OCI-M1 (cell line): ENCODE measurements at regions not wholly inside any gene's neighbourhood (a gene's known extent, or its start where the extent isn't known, plus 50 kb on each side); places are given as distances from the start of the nearest gene placed in this dataset.

Experiments used
- DNase-seq: peaks from one replicate; lab custom pipeline; 2025; lab: John Stamatoyannopoulos, UW

GRCh38 chr14:26996246-26996645, 398.4 kb upstream of the NOVA1 start:
- no peak for DNase-seq

- DNase-seq = no peak
Measured at GRCh38 chr14:27002179-27002578, 404.3 kb upstream of the NOVA1 start.

DNA sequence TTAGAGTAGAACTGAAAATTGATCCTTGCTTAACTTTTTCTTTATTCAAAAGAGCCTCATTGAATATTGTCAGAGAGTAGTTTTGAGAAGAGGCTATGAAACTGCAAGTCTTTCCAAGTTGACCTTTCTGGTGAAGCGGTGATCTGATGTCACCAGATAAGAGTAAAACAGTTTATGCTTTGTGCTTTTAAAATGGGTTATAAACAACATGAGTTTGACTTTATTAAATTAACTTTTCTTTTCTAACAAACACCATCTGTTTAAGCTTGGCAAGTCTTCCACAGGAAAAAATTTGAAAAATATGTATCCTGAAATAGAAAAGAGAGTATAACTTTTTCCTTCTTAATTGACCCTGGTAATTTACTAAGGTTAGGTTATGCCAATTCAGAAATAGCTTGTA, 408.7 kb upstream of the NOVA1 start:
- DNase-seq = no peak

GRCh38 chr14:27008187-27008586, 410.4 kb upstream of the NOVA1 start:
- DNase-seq = no peak

- no peak for DNase-seq
Measured at GRCh38 chr14:27012641-27013040, 414.8 kb upstream of the NOVA1 start.

DNA sequence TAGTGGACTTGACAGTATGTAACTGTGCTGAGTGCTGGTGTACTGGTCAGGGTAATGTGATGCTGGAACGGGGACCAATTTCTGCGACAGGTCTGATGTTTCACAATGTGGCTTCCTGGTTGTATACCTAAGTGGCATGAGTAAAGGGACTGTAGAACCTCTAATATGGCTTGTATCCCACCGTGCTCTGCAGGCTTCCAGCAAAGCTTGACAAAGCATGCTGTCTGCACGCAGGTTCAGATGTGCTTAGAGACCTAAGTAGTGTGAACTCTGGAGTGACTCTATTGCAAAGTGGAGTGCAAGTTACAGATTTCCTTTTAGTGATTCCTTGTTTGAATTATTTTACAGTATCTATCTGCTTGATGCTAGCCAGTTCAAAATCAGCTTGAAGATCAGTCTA, 415.8 kb upstream of the NOVA1 start:
- DNase-seq = no peak

DNA sequence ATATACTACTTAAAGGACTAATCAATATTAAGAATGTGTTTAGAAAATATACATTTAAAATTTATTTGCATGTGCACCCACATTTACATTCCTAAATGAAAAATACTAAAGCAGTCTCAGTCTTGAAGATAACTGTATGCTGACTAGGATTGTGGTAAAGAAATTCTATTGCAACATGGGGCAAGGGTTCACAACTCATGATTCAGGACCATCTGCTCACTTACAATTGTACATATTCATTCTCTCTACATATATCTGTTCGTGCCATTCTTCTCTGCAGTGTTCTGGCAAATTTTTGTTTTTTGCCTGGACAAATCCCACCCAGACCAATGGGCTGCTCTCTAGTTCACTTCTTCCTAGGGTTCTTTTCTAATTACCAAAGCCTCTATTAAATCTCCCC, 417.2 kb upstream of the NOVA1 start:
- no peak for DNase-seq

DNA sequence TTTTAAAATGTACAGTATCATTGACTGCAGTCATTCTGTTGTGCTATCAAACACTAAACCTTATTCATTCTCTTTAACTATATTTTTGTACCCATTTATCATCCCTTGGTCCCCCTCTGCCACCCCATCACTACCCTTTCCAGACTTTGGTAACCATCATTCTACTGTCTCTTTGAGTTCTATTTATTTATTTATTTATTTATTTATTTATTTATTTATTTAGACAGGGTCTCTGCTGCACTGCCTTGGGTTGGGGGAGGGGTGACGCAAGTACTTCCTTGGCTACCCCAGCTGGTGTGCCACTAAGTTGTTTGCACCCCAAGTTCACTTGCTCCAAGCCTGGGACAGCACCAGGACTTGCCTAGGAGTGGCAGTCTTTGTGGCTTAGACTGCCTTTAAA, 427.8 kb upstream of the NOVA1 start:
- no peak for DNase-seq

DNA sequence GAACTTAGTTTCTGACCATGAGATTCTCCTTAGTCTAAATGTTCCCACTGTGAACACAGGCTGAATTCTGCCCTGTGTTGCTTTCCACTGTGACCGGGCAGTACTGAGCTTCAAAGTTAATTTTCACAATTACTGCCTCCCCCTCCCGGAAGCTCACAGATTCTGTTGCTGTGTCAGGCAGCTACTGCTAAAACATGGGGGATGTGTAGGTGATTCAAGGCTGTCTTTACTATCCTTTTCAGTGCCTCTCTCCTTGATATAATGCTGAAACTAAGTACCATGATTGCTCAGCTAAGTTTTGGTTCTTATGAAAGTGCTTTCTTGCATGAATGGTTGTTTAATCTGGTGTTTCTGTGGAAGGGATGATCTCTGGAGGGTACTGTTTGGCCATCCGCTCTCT, 428.3 kb upstream of the NOVA1 start:
- no peak for DNase-seq

DNA sequence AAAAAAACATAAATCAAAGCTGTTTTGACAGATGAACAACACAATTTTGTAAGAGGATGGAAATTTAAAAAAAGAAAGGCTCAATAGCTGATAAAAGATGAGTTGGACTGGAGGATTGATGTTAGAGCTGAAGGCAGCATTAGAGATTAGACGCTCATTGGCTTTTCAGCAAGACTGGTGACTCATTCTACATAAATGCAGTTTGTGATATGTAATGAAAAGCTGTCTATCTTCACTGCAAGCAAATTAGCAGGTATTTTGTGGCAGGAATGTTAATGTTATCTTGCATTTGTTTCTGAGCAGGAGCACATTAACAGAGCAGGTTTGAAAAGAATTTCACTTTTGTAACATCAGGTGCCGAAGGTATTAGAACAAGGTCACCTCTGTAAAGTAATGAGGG, 442.7 kb upstream of the NOVA1 start:
- no peak for DNase-seq

DNA sequence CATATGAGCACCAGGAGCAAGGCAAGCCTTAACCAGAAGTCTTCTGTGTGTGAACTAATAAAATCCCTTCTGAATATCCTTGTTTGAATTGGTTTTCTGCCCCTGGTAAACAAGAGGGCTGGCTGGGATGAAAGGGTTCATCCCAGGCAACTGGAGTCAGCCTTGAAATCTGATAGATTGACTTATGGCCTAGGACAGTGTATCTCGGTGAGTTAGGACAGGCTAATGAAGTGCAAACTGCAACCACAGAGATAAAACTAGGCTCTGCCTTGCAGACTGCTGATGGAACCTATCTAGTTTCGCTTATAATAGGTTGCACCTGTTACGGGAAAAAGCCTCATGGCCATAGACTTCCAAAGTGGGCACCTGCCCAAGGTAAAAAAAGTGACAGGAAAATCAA, 451.9 kb upstream of the NOVA1 start:
- no peak for DNase-seq

- no peak for DNase-seq
Measured at GRCh38 chr14:27050208-27050607, 452.4 kb upstream of the NOVA1 start.

- DNase-seq = no peak
Measured at GRCh38 chr14:27056586-27056985, 458.8 kb upstream of the NOVA1 start.

DNA sequence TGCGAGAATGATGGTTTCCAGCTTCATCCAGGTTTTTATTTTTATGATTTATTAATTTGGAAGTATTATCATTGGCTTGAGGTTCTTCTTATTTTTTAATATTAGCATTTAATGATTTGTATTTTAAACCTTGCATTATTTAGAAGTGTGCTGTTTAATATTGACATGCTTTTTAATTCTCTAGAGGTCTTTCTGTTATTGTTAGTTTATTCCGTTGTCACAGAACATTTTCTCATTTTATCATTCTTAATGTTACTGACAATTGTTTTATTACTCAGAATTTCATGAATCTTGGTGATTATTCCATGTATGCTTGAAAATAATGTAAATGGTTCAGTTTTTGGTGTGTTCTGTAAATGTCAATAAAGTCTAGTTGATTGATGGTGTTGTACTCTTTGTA, 463.5 kb upstream of the NOVA1 start:
- no peak for DNase-seq

DNA sequence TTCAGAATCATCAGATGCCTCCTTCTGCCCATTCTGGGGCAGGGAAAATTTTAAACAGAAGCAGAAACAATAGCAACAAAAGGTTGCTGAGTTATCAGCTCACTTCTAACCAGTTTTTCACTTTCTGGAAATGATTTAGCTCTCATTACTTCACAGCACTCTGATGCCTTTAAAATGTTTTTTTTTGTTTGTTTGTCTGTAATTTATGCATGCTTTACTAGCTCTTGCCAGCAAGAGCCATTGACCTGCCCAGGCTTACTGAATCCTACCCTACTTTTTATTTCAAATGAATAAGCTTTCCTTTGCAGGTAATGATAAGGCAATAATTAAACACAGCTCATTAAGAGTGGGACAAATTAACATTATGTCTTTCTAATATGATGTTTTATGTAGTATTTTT, 466.1 kb upstream of the NOVA1 start:
- no peak for DNase-seq

- no peak for DNase-seq
Measured at GRCh38 chr14:27065886-27066285, 468.1 kb upstream of the NOVA1 start.

DNA sequence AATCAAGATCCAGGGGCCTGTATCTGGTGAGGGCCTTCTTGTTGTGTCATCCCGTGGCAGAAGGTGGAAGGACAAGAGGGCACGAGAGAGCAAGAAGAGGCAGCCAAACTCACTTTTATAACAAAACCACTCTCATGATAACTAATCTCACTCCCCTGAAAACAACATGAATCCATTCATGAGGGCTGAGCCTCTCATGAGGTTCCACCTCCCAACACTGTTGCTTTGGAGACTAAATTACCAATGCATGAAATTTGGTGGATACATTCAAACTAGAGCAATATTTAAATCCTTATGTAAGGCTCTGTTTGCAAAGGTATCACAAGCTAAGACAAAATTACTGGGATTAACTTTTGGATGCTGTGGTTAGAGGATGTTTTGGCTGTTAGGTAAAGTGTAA, 470.1 kb upstream of the NOVA1 start:
- no peak for DNase-seq

DNA sequence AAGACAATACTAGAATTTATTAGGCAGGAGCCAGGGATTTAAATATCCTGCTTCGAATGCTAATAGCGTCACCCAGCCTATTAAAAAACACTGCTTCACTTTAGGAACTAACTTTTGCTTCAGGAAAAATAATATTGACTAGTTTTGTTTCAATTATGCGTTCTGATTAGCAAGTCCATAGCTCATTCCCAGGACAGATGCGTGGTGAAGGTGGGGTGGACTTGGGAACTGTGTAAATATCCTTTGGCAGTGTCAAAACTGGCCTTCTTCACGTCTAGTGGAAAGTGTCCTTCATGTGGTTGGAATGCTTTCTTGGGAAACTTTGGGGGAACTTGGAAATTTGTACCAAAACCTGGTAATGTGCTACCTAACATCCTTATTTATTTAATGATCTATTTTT, 474.8 kb upstream of the NOVA1 start:
- no peak for DNase-seq

DNA sequence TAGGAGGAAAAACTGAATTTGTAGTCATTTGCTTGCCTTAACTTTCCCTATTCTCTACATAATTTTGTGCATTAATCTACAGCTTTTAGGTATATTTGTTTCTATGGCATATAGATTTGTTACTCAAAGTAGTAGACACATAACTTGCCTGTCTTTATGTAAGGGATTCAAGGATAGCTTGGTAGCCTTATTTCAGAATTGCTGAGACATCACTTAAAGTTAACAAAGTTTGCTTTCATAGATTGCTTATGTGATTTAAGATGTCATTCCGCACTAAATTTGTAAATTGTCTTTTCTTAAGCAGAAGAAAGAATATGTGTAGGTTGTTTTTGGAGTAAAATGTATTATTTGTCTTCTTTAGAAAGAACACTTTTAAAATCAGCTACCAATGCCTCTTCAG, 477.7 kb upstream of the NOVA1 start:
- DNase-seq = no peak

DNA sequence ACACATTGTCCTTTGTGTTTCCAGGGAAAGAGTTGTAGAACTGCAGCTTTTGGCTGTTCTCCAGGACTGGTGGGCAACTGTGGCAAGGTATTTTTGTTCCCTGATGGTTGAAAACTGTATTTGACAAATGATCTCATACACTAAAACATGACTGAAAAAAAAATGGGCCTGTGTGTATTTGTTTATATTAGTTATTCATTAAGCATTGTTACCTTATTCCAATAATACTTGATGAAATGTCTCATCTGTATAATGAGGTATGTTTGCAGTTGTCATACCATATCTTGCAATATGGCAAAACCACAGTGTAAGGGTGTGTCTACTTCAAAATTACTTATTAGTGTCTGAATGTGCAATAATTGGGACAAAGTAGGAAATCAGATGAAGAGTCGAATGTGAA, 479.4 kb upstream of the NOVA1 start:
- no peak for DNase-seq

DNA sequence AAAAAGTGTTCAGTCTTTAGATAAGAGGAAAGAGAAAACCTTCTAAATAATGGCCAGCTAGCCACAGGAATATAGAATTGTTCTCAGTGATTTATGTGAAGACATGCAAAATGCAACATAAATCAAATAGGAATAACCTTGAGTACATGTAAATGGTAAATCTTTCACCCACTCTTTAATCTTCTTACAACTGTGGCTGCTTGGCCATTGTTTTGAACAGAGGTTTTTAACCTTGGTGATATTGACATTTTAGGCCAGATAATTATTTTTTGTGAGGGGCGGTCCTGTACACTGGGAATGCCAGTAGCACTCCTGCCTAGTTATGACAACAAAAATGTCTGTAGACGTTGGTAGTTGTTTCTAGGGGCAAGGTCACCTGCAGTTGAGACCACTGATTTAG, 479.9 kb upstream of the NOVA1 start:
- DNase-seq = no peak

DNA sequence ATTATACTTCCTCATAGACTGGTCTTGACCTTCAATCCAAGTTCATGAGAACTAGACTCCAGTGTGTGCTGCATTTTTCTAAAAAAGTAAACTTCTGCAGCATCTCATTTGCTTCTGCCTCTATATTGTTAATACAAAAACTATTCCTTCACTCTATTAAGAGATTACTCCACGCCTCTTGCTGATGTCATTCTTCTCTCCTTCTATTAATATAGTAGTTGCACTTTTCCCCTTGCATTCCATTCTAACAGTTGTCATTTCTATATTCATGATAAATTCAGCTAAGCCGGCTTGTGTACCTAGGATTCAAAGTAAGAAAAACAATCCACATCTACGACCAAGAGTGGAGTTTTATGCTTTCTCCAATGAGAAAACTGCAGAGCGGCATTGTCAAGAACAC, 480.4 kb upstream of the NOVA1 start:
- DNase-seq = no peak

DNA sequence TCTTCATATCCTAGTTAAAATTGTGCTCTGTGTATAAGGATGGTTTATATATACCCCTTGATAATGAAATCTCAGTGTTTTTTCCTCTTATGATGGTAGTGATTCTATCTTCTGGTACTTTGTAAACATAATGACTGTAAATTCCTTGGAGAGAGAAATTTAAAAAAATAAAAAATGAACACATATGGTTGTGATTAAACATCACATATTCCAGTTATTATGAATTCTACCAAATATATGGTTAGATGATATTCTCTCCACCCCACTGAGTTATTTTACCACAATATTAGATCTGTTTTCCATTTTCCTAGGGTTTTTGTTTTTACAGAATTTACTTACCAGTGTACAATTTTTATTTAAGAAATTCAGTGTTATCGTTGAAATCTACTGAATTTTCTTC, 481.9 kb upstream of the NOVA1 start:
- no peak for DNase-seq

DNA sequence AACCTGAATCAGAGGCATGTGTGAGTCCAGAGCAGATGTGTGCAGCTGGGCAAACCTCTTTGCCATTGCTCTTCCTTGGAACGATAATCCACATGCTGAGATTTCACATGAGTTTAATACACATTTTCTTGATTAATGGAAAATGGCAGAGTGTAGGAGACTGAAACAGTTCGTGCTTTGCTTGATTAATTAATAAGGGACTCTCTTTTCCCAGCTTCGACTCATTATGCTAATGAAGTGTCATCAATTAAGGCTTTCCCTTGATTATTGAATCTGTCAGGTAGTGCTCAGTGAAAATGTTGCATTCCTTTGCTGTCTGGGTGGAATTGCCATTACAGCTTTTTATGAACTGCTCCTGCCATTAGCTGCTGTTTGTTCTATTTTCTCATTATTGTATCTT, 487.7 kb upstream of the NOVA1 start:
- DNase-seq = no peak

DNA sequence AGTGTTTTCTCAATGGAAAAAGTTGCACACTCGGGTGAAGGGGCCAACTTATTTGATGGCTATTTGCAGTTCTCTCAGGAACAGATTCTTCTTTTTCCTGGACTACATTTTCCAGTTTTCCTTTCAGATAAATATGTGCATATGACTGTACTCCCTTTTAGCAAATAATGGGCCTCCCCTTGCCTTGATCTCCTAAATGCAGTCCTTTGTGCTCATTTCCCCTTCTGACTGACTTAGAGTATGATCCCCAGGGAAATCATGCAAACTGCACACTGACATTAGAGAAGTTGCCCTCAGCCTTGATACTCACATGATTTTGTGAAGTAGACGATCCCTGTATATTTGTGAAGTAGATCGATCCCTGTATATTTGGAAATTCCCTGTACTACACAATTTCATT, 492.9 kb upstream of the NOVA1 start:
- no peak for DNase-seq
